Chondrocyte (in vitro differentiated cells): ENCODE measurements at regions not wholly inside any gene's neighbourhood (a gene's known extent, or its start where the extent isn't known, plus 50 kb on each side); places are given as distances from the start of the nearest gene placed in this dataset.

Experiments used
- DNase-seq: peaks from one replicate; pipeline ENCODE4 v3.0.0; 2021; ENCODE audit warnings: mixed read lengths, low spot score
- H3K27ac Mint-ChIP-seq: one replicate; pipeline ENCODE4 v1.8.0; 2021; ENCODE audit warnings: mild to moderate bottlenecking, moderate library complexity, mixed read lengths; ENCODE audit not compliant: unreplicated experiment
- H3K27me3 Mint-ChIP-seq: 2 replicates; pipeline ENCODE4 v1.8.0; 2021; ENCODE audit warnings: low read depth, mixed read lengths
- H3K36me3 Mint-ChIP-seq: 2 replicates; pipeline ENCODE4 v1.8.0; 2021; ENCODE audit warnings: low read depth, mixed read lengths
- H3K4me1 Mint-ChIP-seq: 2 replicates; pipeline ENCODE4 v1.8.0; 2021; ENCODE audit warnings: low read depth, mild to moderate bottlenecking, mixed read lengths
- H3K4me3 Mint-ChIP-seq: one replicate; pipeline ENCODE4 v1.8.0; 2021; ENCODE audit warnings: mild to moderate bottlenecking, moderate library complexity, mixed read lengths; ENCODE audit not compliant: unreplicated experiment
- H3K9me3 Mint-ChIP-seq: 2 replicates; pipeline ENCODE4 v1.8.0; 2021; ENCODE audit warnings: low read depth, mixed read lengths
- TF ChIP-seq, protein P1 (sequence below): fragments of 200-600 bp; sonication (generic); IDR thresholded peaks from 2 replicates; pipeline ENCODE4 v1.5.0; 2021; ENCODE audit warnings: antibody characterized with exemption, mild to moderate bottlenecking, moderate library complexity

GRCh38 chr20:4483486-4483885, 202.8 kb upstream of the PRNP start:
- no peaks in the 10 kb centered on the region for H3K36me3 Mint-ChIP-seq
- no peak overlapping the region for H3K4me3 Mint-ChIP-seq
- DNase-seq = no peak
- no peaks in the 10 kb centered on the region for H3K4me1 Mint-ChIP-seq
- TF ChIP-seq, protein P1, sequence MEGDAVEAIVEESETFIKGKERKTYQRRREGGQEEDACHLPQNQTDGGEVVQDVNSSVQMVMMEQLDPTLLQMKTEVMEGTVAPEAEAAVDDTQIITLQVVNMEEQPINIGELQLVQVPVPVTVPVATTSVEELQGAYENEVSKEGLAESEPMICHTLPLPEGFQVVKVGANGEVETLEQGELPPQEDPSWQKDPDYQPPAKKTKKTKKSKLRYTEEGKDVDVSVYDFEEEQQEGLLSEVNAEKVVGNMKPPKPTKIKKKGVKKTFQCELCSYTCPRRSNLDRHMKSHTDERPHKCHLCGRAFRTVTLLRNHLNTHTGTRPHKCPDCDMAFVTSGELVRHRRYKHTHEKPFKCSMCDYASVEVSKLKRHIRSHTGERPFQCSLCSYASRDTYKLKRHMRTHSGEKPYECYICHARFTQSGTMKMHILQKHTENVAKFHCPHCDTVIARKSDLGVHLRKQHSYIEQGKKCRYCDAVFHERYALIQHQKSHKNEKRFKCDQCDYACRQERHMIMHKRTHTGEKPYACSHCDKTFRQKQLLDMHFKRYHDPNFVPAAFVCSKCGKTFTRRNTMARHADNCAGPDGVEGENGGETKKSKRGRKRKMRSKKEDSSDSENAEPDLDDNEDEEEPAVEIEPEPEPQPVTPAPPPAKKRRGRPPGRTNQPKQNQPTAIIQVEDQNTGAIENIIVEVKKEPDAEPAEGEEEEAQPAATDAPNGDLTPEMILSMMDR = no peak
- peaks cover 17% of the 10 kb centered on the region for H3K27me3 Mint-ChIP-seq
- peaks cover under 1% of the 10 kb centered on the region for H3K9me3 Mint-ChIP-seq
- H3K27ac Mint-ChIP-seq = no peak overlapping the region

DNA sequence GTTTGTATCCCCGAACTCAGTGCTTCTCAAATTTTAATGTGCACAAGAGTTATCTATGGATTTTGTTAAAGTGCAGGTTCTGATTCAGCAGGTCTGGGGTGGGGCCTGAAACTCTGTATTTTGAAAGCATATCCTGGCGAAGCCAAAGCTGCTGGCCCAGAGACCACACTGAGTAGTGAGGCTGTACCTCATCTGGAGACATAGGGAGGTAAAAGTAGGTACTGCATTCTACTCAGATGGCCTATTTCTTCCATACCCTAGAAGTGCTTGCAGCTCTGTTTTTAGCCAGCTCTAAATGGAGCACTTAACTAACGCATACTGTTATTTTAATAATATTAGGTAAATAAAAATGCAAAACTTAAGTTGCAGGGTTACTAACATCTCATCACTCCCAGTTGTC, 206.2 kb upstream of the PRNP start:
- H3K27me3 Mint-ChIP-seq = peaks cover 28% of the 10 kb centered on the region
- no peaks in the 10 kb centered on the region for H3K4me1 Mint-ChIP-seq
- DNase-seq = no peak
- peaks cover 5% of the 10 kb centered on the region for H3K9me3 Mint-ChIP-seq
- no peaks in the 10 kb centered on the region for H3K36me3 Mint-ChIP-seq
- no peak overlapping the region for H3K27ac Mint-ChIP-seq
- no peak overlapping the region for H3K4me3 Mint-ChIP-seq
- TF ChIP-seq, protein P1 = no peak

DNA sequence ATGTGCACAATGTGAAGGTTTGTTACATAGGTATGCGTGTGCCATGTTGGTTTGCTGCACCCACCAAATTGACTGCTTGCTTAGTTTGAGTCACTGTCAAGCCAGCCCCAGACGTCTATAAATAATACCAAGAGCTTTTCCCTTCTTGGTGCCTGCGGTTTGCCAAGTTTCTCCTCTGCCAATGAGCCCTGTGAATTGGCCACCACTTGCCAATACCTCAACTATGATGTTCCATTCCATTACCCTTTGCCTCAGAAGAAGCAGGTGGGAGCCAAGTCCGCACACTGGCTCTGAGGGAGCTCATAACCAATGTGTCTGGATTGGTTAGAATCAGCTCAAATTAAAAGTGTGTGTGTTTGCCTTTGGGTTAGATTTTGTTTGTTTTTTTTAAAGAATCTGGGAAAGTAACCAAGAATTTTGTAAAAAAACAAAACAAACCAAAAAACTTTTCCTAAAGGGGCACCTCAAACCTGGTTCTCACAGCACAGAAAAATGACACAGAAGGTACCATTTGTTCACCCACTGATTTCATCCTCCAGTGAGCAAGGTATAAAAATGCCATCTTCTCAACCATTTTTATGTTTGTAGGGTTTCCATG, 209.3 kb upstream of the PRNP start:
- TF ChIP-seq, protein P1 = no peak
- Mint-ChIP-seq H3K27me3 (peaks cover 32% of the 10 kb centered on the region), H3K27ac (no peak overlapping the region), H3K4me3 (no peak overlapping the region), H3K4me1 (no peaks in the 10 kb centered on the region), H3K36me3 (no peaks in the 10 kb centered on the region), H3K9me3 (peaks cover 5% of the 10 kb centered on the region)
- no peak for DNase-seq

DNA sequence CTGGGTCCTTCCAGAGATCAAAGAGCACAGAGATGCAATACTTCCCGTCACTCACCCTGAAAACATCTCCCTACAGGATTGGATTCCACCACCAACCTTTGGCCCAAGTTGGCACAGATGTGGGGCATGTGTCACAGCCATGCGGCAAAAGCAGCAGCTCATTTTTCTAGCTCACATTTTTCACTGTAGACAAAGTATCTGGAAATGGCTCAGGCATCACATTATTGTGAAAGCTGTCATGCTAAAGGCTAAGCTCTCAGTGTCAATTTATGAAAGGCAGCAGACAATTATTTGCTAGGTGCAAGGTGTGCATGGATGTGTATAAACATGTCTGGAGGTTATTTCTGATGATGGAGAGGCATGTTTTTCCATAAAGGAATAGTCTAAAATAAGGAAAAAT, 213.3 kb upstream of the PRNP start:
- TF ChIP-seq, protein P1 = no peak
- no peak overlapping the region for H3K27ac Mint-ChIP-seq
- peaks cover 21% of the 10 kb centered on the region for H3K27me3 Mint-ChIP-seq
- no peak overlapping the region for H3K4me3 Mint-ChIP-seq
- H3K4me1 Mint-ChIP-seq = peaks cover 11% of the 10 kb centered on the region
- DNase-seq = no peak
- no peaks in the 10 kb centered on the region for H3K36me3 Mint-ChIP-seq
- no peaks in the 10 kb centered on the region for H3K9me3 Mint-ChIP-seq

GRCh38 chr20:4471221-4471620, 215.0 kb upstream of the PRNP start:
- no peaks in the 10 kb centered on the region for H3K9me3 Mint-ChIP-seq
- peaks cover 11% of the 10 kb centered on the region for H3K4me1 Mint-ChIP-seq
- no peak for DNase-seq
- H3K27me3 Mint-ChIP-seq = peaks cover 18% of the 10 kb centered on the region
- H3K4me3 Mint-ChIP-seq = no peak overlapping the region
- H3K27ac Mint-ChIP-seq = no peak overlapping the region
- TF ChIP-seq, protein P1 = no peak
- H3K36me3 Mint-ChIP-seq = no peaks in the 10 kb centered on the region
